ENCODE measurements at regions not wholly inside any gene's neighbourhood (a gene's known extent, or its start where the extent isn't known, plus 50 kb on each side); places are given as distances from the start of the nearest gene placed in this dataset.

DNA sequence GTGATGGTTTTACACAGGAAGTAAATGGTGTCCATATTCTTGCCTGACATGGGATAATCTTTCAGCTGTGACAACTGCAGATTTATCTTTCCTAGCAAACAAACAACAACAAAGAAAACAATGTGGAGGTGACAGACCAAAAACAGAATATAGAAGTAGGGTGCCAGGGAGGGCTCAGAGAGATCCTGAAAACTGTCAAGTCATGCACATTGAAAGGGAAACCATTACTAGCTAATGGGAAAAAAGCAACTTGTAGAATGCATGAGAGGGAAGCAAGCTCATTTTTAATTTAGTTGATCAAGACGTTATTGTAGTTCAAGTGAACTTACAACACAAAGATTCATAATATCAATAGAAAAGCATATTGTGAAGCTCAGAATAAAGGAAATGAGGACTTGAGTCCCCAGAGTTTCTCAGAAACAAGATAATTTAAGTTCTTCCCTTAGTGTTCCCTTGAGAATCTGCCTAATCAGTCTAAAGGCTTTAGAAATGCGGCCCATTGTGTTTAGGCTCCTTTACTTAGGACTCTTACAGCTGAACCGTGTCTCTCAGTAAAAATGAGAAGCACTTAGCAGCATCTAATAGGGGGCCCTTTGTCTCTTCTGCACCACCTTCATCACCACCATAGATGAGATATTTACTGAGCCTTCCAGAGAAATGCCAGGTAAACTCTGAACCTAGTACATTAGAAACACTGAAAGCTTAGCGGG is 115.6 kb upstream of the CADPS start:
- peak overlapping the region; percentile 15; the same call in 1 of the 2 replicates for H3K27ac Mint-ChIP-seq
- peaks cover 4% of the 10 kb centered on the region for H3K9me3 Mint-ChIP-seq
- H3K27me3 Mint-ChIP-seq (ENCODE audit: low read depth): no peaks in the 10 kb centered on the region
- TF ChIP-seq ELF4 (CRISPR knock-in tag; IDR thresholded peaks at IDR 0.05; ENCODE audit: low read depth) (no peak), GRHL2 (CRISPR knock-in tag; IDR thresholded peaks at IDR 0.05; ENCODE audit: insufficient replicate concordance, severe bottlenecking) (no peak), MYBL2 (CRISPR knock-in tag; IDR thresholded peaks at IDR 0.05) (no peak), ZNF219 (CRISPR knock-in tag; IDR thresholded peaks at IDR 0.05; ENCODE audit: borderline replicate concordance) (no peak), ZNF263 (CRISPR knock-in tag; IDR thresholded peaks at IDR 0.05; ENCODE audit: low read depth) (no peak), TEAD4 (CRISPR knock-in tag; IDR thresholded peaks at IDR 0.05) (no peak), ZNF671 (CRISPR knock-in tag; IDR thresholded peaks at IDR 0.05) (no peak), JUN (CRISPR knock-in tag; IDR thresholded peaks at IDR 0.05) (no peak), ZNF121 (CRISPR knock-in tag; IDR thresholded peaks at IDR 0.05) (no peak), ZNF396 (CRISPR knock-in tag; IDR thresholded peaks at IDR 0.05; ENCODE audit: borderline replicate concordance) (no peak), ZBTB21 (CRISPR knock-in tag; IDR thresholded peaks at IDR 0.05; ENCODE audit: borderline replicate concordance) (no peak), ATF1 (CRISPR knock-in tag; IDR thresholded peaks at IDR 0.05) (no peak), ZSCAN18 (CRISPR knock-in tag; IDR thresholded peaks at IDR 0.05) (no peak), FOXP1 (CRISPR knock-in tag; IDR thresholded peaks at IDR 0.05; ENCODE audit: borderline replicate concordance) (no peak), GTF2I (CRISPR knock-in tag; conservative IDR thresholded peaks at IDR 0.05) (no peak), OVOL2 (CRISPR knock-in tag; IDR thresholded peaks at IDR 0.05; ENCODE audit: borderline replicate concordance) (no peak)
- TF ChIP-seq, protein P1, sequence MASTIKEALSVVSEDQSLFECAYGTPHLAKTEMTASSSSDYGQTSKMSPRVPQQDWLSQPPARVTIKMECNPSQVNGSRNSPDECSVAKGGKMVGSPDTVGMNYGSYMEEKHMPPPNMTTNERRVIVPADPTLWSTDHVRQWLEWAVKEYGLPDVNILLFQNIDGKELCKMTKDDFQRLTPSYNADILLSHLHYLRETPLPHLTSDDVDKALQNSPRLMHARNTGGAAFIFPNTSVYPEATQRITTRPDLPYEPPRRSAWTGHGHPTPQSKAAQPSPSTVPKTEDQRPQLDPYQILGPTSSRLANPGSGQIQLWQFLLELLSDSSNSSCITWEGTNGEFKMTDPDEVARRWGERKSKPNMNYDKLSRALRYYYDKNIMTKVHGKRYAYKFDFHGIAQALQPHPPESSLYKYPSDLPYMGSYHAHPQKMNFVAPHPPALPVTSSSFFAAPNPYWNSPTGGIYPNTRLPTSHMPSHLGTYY (CRISPR knock-in tag; IDR thresholded peaks at IDR 0.05): no peak
- TF ChIP-seq, protein P2, sequence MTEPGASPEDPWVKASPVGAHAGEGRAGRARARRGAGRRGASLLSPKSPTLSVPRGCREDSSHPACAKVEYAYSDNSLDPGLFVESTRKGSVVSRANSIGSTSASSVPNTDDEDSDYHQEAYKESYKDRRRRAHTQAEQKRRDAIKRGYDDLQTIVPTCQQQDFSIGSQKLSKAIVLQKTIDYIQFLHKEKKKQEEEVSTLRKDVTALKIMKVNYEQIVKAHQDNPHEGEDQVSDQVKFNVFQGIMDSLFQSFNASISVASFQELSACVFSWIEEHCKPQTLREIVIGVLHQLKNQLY (CRISPR knock-in tag; IDR thresholded peaks at IDR 0.05): no peak
- TF ChIP-seq, protein P3, sequence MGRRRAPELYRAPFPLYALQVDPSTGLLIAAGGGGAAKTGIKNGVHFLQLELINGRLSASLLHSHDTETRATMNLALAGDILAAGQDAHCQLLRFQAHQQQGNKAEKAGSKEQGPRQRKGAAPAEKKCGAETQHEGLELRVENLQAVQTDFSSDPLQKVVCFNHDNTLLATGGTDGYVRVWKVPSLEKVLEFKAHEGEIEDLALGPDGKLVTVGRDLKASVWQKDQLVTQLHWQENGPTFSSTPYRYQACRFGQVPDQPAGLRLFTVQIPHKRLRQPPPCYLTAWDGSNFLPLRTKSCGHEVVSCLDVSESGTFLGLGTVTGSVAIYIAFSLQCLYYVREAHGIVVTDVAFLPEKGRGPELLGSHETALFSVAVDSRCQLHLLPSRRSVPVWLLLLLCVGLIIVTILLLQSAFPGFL (CRISPR knock-in tag; IDR thresholded peaks at IDR 0.05; ENCODE audit: borderline replicate concordance): no peak
- no peak overlapping the region for H3K4me3 Mint-ChIP-seq
- ATAC-seq (no peak), DNase-seq (ENCODE audit: low spot score) (no peak)
- H3K36me3 Mint-ChIP-seq: peaks cover 16% of the 10 kb centered on the region
- ChIA-PET POLR2A (no interaction called here), CTCF (interaction anchor here (0.9 to 1.1 kb wide), 3 partner anchors 23 to 117 kb away, joined by 3 to 5 read pairs (median 4); no protein-coding TSS in a partner anchor)
- H3K4me1 Mint-ChIP-seq: peaks cover 58% of the 10 kb centered on the region

DNA sequence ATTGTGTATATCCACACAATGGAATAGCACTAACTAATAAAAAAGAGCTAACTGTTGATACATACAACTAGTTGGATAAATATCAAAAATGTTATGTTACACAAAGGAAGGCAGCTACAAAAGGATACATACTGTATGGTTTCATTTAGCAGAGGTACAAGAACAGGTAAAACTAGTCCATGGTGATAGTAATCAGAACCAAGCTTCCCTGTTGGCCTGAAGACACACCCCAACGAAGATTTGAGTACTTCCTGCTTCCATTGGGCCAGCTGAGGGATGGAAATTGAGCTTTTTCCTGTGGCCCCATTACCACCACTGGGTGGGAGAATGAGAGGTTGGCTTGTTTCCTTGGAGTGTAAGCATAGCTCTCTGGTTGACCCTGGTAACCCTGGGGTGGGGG is 117.3 kb upstream of the CADPS start:
- no peaks in the 10 kb centered on the region for H3K27me3 Mint-ChIP-seq (ENCODE audit: low read depth)
- H3K4me3 Mint-ChIP-seq: no peak overlapping the region
- peaks cover 57% of the 10 kb centered on the region for H3K4me1 Mint-ChIP-seq
- H3K9me3 Mint-ChIP-seq: peaks cover 4% of the 10 kb centered on the region
- DNase-seq (ENCODE audit: low spot score) (no peak), ATAC-seq (no peak)
- ChIA-PET CTCF (no interaction called here), POLR2A (no interaction called here)
- peaks cover 12% of the 10 kb centered on the region for H3K36me3 Mint-ChIP-seq
- H3K27ac Mint-ChIP-seq: no peak overlapping the region
- TF ChIP-seq SP1 (CRISPR knock-in tag; conservative IDR thresholded peaks at IDR 0.05) (no peak), JUN (CRISPR knock-in tag; IDR thresholded peaks at IDR 0.05) (no peak), NR1H2 (CRISPR knock-in tag; IDR thresholded peaks at IDR 0.05) (no peak), ZBTB21 (CRISPR knock-in tag; IDR thresholded peaks at IDR 0.05; ENCODE audit: borderline replicate concordance) (no peak), PRRX2 (CRISPR knock-in tag; IDR thresholded peaks at IDR 0.05) (no peak), CBFB (CRISPR knock-in tag; IDR thresholded peaks at IDR 0.05; ENCODE audit: low read depth) (no peak)
- TF ChIP-seq, protein P4, sequence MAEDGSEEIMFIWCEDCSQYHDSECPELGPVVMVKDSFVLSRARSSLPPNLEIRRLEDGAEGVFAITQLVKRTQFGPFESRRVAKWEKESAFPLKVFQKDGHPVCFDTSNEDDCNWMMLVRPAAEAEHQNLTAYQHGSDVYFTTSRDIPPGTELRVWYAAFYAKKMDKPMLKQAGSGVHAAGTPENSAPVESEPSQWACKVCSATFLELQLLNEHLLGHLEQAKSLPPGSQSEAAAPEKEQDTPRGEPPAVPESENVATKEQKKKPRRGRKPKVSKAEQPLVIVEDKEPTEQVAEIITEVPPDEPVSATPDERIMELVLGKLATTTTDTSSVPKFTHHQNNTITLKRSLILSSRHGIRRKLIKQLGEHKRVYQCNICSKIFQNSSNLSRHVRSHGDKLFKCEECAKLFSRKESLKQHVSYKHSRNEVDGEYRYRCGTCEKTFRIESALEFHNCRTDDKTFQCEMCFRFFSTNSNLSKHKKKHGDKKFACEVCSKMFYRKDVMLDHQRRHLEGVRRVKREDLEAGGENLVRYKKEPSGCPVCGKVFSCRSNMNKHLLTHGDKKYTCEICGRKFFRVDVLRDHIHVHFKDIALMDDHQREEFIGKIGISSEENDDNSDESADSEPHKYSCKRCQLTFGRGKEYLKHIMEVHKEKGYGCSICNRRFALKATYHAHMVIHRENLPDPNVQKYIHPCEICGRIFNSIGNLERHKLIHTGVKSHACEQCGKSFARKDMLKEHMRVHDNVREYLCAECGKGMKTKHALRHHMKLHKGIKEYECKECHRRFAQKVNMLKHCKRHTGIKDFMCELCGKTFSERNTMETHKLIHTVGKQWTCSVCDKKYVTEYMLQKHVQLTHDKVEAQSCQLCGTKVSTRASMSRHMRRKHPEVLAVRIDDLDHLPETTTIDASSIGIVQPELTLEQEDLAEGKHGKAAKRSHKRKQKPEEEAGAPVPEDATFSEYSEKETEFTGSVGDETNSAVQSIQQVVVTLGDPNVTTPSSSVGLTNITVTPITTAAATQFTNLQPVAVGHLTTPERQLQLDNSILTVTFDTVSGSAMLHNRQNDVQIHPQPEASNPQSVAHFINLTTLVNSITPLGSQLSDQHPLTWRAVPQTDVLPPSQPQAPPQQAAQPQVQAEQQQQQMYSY (CRISPR knock-in tag; IDR thresholded peaks at IDR 0.05): no peak
